Upper lobe of left lung (tissue), 4 donors: ENCODE measurements at regions not wholly inside any gene's neighbourhood (a gene's known extent, or its start where the extent isn't known, plus 50 kb on each side); places are given as distances from the start of the nearest gene placed in this dataset.

Experiments used
- EP300 ChIP-seq, 4 donors: sonication (generic); formaldehyde crosslinking; IDR thresholded peaks; one replicate each; pipeline ENCODE4 v1.5.1; 2017; ENCODE audit warnings: antibody characterized with exemption in 4 of 4, control low read depth in 2 of 4
- TF ChIP-seq, protein P1 (sequence below), 6 experiments: fragments of 450-650 bp in 4 of 6; fragments of 200-600 bp in 2 of 6; sonication (generic) in 2 of 6; IDR thresholded peaks; one replicate each; pipeline ENCODE4 v1.5.1; 2016 to 2019; ENCODE audit warnings: antibody characterized with exemption in 6 of 6

DNA sequence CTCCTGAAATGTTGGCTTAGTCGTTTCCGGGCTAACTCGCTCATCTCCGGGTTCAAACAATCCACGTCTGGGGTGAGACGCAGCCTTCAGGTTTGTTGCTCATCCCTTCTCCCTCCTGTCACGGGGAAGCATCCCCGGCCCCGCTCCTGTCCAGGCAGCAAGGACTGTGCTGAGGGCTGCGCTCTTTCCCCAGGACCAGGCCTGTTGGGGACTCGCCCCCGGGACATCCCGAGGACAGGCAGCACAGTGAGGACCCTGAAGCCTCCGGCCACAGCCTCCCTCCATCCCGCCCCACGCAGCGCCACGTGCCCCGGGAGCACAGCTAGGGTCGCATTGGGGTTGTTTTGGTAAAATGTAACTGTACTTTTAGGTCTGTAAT, 252.0 kb downstream of the BRD1 start:
- TF ChIP-seq EP300 (IDR thresholded peaks at IDR 0.05), result no peak
- TF ChIP-seq, protein P1, sequence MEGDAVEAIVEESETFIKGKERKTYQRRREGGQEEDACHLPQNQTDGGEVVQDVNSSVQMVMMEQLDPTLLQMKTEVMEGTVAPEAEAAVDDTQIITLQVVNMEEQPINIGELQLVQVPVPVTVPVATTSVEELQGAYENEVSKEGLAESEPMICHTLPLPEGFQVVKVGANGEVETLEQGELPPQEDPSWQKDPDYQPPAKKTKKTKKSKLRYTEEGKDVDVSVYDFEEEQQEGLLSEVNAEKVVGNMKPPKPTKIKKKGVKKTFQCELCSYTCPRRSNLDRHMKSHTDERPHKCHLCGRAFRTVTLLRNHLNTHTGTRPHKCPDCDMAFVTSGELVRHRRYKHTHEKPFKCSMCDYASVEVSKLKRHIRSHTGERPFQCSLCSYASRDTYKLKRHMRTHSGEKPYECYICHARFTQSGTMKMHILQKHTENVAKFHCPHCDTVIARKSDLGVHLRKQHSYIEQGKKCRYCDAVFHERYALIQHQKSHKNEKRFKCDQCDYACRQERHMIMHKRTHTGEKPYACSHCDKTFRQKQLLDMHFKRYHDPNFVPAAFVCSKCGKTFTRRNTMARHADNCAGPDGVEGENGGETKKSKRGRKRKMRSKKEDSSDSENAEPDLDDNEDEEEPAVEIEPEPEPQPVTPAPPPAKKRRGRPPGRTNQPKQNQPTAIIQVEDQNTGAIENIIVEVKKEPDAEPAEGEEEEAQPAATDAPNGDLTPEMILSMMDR (IDR thresholded peaks at IDR 0.05), result no peak
